Keratinocyte (primary cell): ENCODE measurements at regions not wholly inside any gene's neighbourhood (a gene's known extent, or its start where the extent isn't known, plus 50 kb on each side); places are given as distances from the start of the nearest gene placed in this dataset.

ENCODE experiments used
- EZH2 ChIP-seq: IDR thresholded peaks from one replicate; pipeline ENCODE4 v1.6.1; 2012; ENCODE audit warnings: inconsistent platforms, mild to moderate bottlenecking, low read length, moderate library complexity
- TF ChIP-seq, protein P1 (sequence below), 3 experiments: IDR thresholded peaks in 1 of 3; conservative IDR thresholded peaks in 1 of 3; optimal IDR thresholded peaks in 1 of 3; 2 replicates in 2 of 3; 3 replicates in 1 of 3; pipeline versions ENCODE3 to v1.5.1; 2011; ENCODE audit warnings: low read length in 3 of 3, mild to moderate bottlenecking in 3 of 3, moderate library complexity in 2 of 3, control low read depth in 1 of 3, inconsistent platforms in 1 of 3; ENCODE audit not compliant: insufficient read depth in 2 of 3; ENCODE audit errors: extremely low read depth in 1 of 3

DNA sequence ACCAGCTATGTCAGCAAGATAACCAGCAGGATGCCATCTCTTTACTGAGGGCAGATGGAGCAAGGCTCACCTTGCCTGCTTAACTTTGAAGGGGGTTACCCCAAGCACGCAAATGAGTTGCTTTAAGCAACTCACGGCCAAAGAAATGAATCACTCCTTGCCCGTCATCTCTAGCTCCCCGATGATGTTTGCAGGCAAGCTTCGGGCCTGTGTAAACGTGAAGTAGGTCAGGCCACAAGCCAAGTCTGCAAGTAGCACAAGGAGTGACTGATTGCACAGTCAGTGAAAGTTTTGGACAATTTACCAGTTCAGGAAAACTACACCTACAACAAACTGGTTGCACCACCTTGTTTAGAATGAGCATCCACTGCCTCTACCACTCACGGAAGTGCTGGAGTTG is 699.7 kb upstream of the TBX3 start:
- TF ChIP-seq, protein P1, sequence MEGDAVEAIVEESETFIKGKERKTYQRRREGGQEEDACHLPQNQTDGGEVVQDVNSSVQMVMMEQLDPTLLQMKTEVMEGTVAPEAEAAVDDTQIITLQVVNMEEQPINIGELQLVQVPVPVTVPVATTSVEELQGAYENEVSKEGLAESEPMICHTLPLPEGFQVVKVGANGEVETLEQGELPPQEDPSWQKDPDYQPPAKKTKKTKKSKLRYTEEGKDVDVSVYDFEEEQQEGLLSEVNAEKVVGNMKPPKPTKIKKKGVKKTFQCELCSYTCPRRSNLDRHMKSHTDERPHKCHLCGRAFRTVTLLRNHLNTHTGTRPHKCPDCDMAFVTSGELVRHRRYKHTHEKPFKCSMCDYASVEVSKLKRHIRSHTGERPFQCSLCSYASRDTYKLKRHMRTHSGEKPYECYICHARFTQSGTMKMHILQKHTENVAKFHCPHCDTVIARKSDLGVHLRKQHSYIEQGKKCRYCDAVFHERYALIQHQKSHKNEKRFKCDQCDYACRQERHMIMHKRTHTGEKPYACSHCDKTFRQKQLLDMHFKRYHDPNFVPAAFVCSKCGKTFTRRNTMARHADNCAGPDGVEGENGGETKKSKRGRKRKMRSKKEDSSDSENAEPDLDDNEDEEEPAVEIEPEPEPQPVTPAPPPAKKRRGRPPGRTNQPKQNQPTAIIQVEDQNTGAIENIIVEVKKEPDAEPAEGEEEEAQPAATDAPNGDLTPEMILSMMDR (optimal IDR thresholded peaks at IDR 0.05 in 1 of 3, IDR thresholded peaks at IDR 0.05 in 1 of 3, conservative IDR thresholded peaks at IDR 0.05 in 1 of 3; ENCODE audit: extremely low read depth in 1 of 3, insufficient read depth in 2 of 3, low read length in 3 of 3): no peak
- no peak for TF ChIP-seq EZH2
